HuH-7 (cell line): ENCODE measurements at regions not wholly inside any gene's neighbourhood (a gene's known extent, or its start where the extent isn't known, plus 50 kb on each side); places are given as distances from the start of the nearest gene placed in this dataset.
"Not testable (repeated sequence)": the region's sequence is repeated elsewhere in the genome, so short reads cannot be mapped to it uniquely, and the experiment has no call there.

Experiments
- DNase-seq: peaks from one replicate; pipeline ENCODE4 v3.0.0; 2011; ENCODE audit warnings: low spot score

GRCh38 chr18:38651736-38652135 is 1086.1 kb upstream of the CELF4 start:
- DNase-seq, result no peak

GRCh38 chr18:38648179-38648578 is 1082.6 kb upstream of the CELF4 start:
- DNase-seq, result no peak

- DNase-seq, result no peak
Observed at GRCh38 chr18:38646296-38646695, 1080.7 kb upstream of the CELF4 start.

- DNase-seq, result no peak
Observed at GRCh38 chr18:38644875-38645641, 1079.5 kb upstream of the CELF4 start.

GRCh38 chr18:38642711-38643110 is 1077.1 kb upstream of the CELF4 start:
- DNase-seq, result no peak

- DNase-seq, result not testable (repeated sequence)
Observed at GRCh38 chr18:38639700-38640099, 1074.1 kb upstream of the CELF4 start.

GRCh38 chr18:38635709-38636430 is 1070.3 kb upstream of the CELF4 start:
- no peak for DNase-seq

GRCh38 chr18:38634117-38634516 is 1068.5 kb upstream of the CELF4 start:
- DNase-seq, result no peak

- no peak for DNase-seq
Observed at GRCh38 chr18:38633333-38633732, 1067.7 kb upstream of the CELF4 start.

GRCh38 chr18:38619129-38619528 is 1053.5 kb upstream of the CELF4 start:
- DNase-seq, result no peak

- DNase-seq, result no peak
Observed at GRCh38 chr18:38616306-38616705, 1050.7 kb upstream of the CELF4 start.

- no peak for DNase-seq
Observed at GRCh38 chr18:38612904-38613303, 1047.3 kb upstream of the CELF4 start.

GRCh38 chr18:38611036-38611964 is 1045.7 kb upstream of the CELF4 start:
- no peak for DNase-seq

GRCh38 chr18:38606841-38607240 is 1041.2 kb upstream of the CELF4 start:
- no peak for DNase-seq

- no peak for DNase-seq
Observed at GRCh38 chr18:38602341-38602740, 1036.7 kb upstream of the CELF4 start.

- DNase-seq, result no peak
Observed at GRCh38 chr18:38587571-38587970, 1022.0 kb upstream of the CELF4 start.

- DNase-seq, result no peak
Observed at GRCh38 chr18:38586327-38586726, 1020.7 kb upstream of the CELF4 start.

- no peak for DNase-seq
Observed at GRCh38 chr18:38579764-38580163, 1014.2 kb upstream of the CELF4 start.

GRCh38 chr18:38576916-38577315 is 1011.3 kb upstream of the CELF4 start:
- DNase-seq, result no peak

- DNase-seq, result no peak
Observed at GRCh38 chr18:38576349-38576748, 1010.8 kb upstream of the CELF4 start.

- DNase-seq, result no peak
Observed at GRCh38 chr18:38575648-38576047, 1010.0 kb upstream of the CELF4 start.

- no peak for DNase-seq
Observed at GRCh38 chr18:38575023-38575422, 1009.4 kb upstream of the CELF4 start.
